ENCODE measurements at regions not wholly inside any gene's neighbourhood (a gene's known extent, or its start where the extent isn't known, plus 50 kb on each side); places are given as distances from the start of the nearest gene placed in this dataset.

- TF ChIP-seq CTCF (conservative IDR thresholded peaks at IDR 0.05) = no peak
- TF ChIP-seq ZFX (IDR thresholded peaks at IDR 0.05) = no peak
Observed at GRCh38 chr3:124288996-124289395, 297.1 kb upstream of the ROPN1 start.
